A673 (cell line): ENCODE measurements at regions not wholly inside any gene's neighbourhood (a gene's known extent, or its start where the extent isn't known, plus 50 kb on each side); places are given as distances from the start of the nearest gene placed in this dataset.

Experiments
- BruUV-seq: library from RNA; stranded (reverse); fragments of 400-500 nt; replicated peaks from 2 replicates; lab custom pipeline; 2021; lab: Mats Ljungman, UMichigan
- CTCF ChIA-PET: fragments of 300-600 bp; sonication (Branson Sonifier 250); formaldehyde crosslinking; loops from one replicate; lab custom pipeline; 2022; ENCODE audit warnings: antibody characterized with exemption; lab: Charles Lee
- POLR2A ChIA-PET: fragments of 300-600 bp; sonication (Branson Sonifier 250); formaldehyde crosslinking; loops from one replicate; lab custom pipeline; 2022; ENCODE audit warnings: antibody characterized with exemption; ENCODE audit not compliant: low non-redundant PET; lab: Charles Lee
- DNase-seq: peaks from one replicate; pipeline ENCODE4 v3.0.0-alpha.2; 2015; ENCODE audit warnings: low spot score
- H3K27ac ChIP-seq: fragments of 200-600 bp; sonication (generic); 2 replicates; pipeline ENCODE4 v1.5.1; 2016; ENCODE audit warnings: mixed run types, low read depth, mild to moderate bottlenecking, mixed read lengths, antibody characterized with exemption, low read length; ENCODE audit not compliant: poor library complexity, severe bottlenecking
- H3K27me3 ChIP-seq: fragments of 200-600 bp; sonication (generic); replicated peaks from 2 replicates; pipeline ENCODE4 v1.6.1; 2017; ENCODE audit warnings: mixed run types, low read depth, mild to moderate bottlenecking, mixed read lengths, antibody characterized with exemption, low read length; ENCODE audit not compliant: insufficient read depth, poor library complexity
- H3K36me3 ChIP-seq: fragments of 200-600 bp; sonication (generic); 2 replicates; pipeline ENCODE4 v1.6.1; 2016; ENCODE audit warnings: mixed run types, mild to moderate bottlenecking, mixed read lengths, antibody characterized with exemption, low read length; ENCODE audit not compliant: insufficient read depth, poor library complexity, severe bottlenecking
- H3K4me1 ChIP-seq: fragments of 200-600 bp; sonication (generic); 2 replicates; pipeline ENCODE4 v1.6.1; 2017; ENCODE audit warnings: mixed run types, mild to moderate bottlenecking, mixed read lengths, antibody characterized with exemption, low read length; ENCODE audit not compliant: insufficient read depth, poor library complexity, severe bottlenecking
- H3K4me3 ChIP-seq: fragments of 200-600 bp; sonication (generic); 2 replicates; pipeline ENCODE4 v1.5.1; 2016; ENCODE audit warnings: low read depth, mixed run types, mild to moderate bottlenecking, mixed read lengths, low read length; ENCODE audit not compliant: poor library complexity, severe bottlenecking
- H3K9me3 ChIP-seq: fragments of 200-600 bp; sonication (generic); 2 replicates; pipeline ENCODE4 v1.6.1; 2016; ENCODE audit warnings: mixed run types, low read depth, mild to moderate bottlenecking, mixed read lengths, antibody characterized with exemption, low read length; ENCODE audit not compliant: poor library complexity, severe bottlenecking
- EZH2 ChIP-seq: fragments of 200-600 bp; sonication (generic); IDR thresholded peaks from 2 replicates; pipeline ENCODE4 v1.6.1; 2017; ENCODE audit warnings: borderline replicate concordance, low read depth, mild to moderate bottlenecking, mixed read lengths, antibody characterized with exemption, low read length; ENCODE audit not compliant: poor library complexity, severe bottlenecking
- intact Hi-C: fragments of 100-400 bp; cut with micrococcal nuclease; formaldehyde crosslinking; loops from one replicate; pipeline ENCODE4 v1.10.0; 2022; ENCODE audit not compliant: unreplicated experiment
- TF ChIP-seq, protein P1 (sequence below): fragments of 300-800, 200-600 bp; sonication (generic); conservative IDR thresholded peaks from 2 replicates; pipeline ENCODE4 v1.5.1; 2017; ENCODE audit warnings: low read depth, mild to moderate bottlenecking, antibody characterized with exemption, low read length, moderate library complexity, mixed read lengths

DNA sequence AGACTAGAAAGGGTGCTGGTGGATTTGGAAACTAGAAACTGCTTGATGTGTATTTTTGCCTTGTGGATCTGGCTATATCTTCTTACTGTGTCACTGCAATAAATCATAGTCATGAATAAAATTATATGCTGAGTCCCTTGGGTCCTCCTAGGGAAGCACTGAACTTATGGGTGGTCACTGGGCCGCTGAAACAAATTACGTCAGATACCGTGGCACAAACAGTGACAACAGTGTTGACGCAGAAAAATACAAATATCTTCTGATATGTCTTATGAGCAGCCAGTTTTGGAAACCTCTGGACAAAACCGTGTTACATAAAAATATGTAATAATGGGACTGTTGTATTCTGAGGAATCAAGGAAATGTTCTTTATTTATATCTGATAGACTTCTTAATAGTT lies 260.1 kb upstream of the SORCS1 start:
- intact Hi-C loops = no loop called here
- Histone ChIP-seq H3K27ac (no peak overlapping the region), H3K9me3 (no peaks in the 10 kb centered on the region), H3K4me3 (no peak overlapping the region), H3K27me3 (no peaks in the 10 kb centered on the region), H3K4me1 (no peaks in the 10 kb centered on the region), H3K36me3 (no peaks in the 10 kb centered on the region)
- BruUV-seq = no TSS peak
- ChIA-PET POLR2A (no interaction called here), CTCF (no interaction called here)
- DNase-seq = no peak
- TF ChIP-seq, protein P1, sequence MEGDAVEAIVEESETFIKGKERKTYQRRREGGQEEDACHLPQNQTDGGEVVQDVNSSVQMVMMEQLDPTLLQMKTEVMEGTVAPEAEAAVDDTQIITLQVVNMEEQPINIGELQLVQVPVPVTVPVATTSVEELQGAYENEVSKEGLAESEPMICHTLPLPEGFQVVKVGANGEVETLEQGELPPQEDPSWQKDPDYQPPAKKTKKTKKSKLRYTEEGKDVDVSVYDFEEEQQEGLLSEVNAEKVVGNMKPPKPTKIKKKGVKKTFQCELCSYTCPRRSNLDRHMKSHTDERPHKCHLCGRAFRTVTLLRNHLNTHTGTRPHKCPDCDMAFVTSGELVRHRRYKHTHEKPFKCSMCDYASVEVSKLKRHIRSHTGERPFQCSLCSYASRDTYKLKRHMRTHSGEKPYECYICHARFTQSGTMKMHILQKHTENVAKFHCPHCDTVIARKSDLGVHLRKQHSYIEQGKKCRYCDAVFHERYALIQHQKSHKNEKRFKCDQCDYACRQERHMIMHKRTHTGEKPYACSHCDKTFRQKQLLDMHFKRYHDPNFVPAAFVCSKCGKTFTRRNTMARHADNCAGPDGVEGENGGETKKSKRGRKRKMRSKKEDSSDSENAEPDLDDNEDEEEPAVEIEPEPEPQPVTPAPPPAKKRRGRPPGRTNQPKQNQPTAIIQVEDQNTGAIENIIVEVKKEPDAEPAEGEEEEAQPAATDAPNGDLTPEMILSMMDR = no peak
- TF ChIP-seq EZH2 = no peak

DNA sequence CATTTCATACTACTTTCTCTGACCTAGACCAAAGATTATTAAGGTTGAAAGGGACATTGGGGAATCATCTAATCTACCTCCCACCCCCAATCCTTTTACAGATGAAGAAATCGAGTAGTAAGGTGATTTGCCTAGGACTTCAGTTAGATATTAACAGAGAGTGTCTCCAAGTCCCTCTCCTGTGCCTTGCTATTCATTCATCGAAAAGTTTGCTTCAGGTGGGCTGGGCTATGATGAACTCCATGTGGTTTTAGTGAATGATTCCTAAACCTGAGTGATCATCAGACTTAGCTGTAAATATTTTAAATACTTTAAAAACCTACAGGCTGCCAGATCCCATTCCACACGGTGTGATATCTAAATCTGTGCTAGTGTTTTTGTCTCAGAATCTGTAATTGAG lies 259.4 kb upstream of the SORCS1 start:
- no peak overlapping the region for H3K27ac ChIP-seq
- no peaks in the 10 kb centered on the region for H3K9me3 ChIP-seq
- no peaks in the 10 kb centered on the region for H3K27me3 ChIP-seq
- H3K4me1 ChIP-seq = no peaks in the 10 kb centered on the region
- ChIA-PET POLR2A (no interaction called here), CTCF (no interaction called here)
- DNase-seq = no peak
- intact Hi-C loops = no loop called here
- no peaks in the 10 kb centered on the region for H3K36me3 ChIP-seq
- TF ChIP-seq EZH2 = no peak
- TF ChIP-seq, protein P1 = no peak
- no peak overlapping the region for H3K4me3 ChIP-seq
- BruUV-seq = no TSS peak

DNA sequence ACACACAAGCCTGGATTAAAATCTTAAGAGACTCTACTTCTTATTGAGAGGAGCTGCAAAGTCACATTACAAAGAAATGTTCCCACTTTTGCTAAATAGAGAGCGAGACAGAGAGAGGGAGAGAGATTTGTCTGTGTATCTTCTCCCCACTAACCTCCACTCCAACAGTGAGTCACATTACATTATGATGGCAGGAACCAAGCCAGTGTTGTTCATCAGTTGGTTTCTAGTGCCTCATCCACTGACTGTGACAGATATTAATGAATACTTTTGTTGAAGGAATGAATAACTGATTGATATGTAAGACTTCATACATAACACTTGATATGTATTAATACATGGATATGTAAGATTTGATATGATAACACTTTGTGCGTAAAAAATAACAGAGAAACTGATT lies 258.2 kb upstream of the SORCS1 start:
- no TSS peak for BruUV-seq
- Histone ChIP-seq H3K27ac (no peak overlapping the region), H3K4me3 (no peak overlapping the region), H3K9me3 (no peaks in the 10 kb centered on the region), H3K4me1 (no peaks in the 10 kb centered on the region), H3K36me3 (no peaks in the 10 kb centered on the region), H3K27me3 (no peaks in the 10 kb centered on the region)
- intact Hi-C loops = no loop called here
- no peak for DNase-seq
- ChIA-PET CTCF (no interaction called here), POLR2A (no interaction called here)
- TF ChIP-seq, protein P1 = no peak
- no peak for TF ChIP-seq EZH2
